Esophagus muscularis mucosa (tissue), 3 donors: ENCODE measurements at regions not wholly inside any gene's neighbourhood (a gene's known extent, or its start where the extent isn't known, plus 50 kb on each side); places are given as distances from the start of the nearest gene placed in this dataset.

ENCODE experiments used
- POLR2A ChIP-seq: fragments of 450-650 bp; IDR thresholded peaks from one replicate; pipeline ENCODE4 v1.6.1; 2017; ENCODE audit warnings: antibody characterized with exemption, moderate library complexity, mild to moderate bottlenecking, low read depth
- TF ChIP-seq, protein P1 (sequence below), 3 experiments: fragments of 200-600 bp in 2 of 3; fragments of 450-650 bp in 1 of 3; sonication (generic) in 2 of 3; IDR thresholded peaks; one replicate each; pipeline ENCODE4 v1.5.1; 2017 to 2019; ENCODE audit warnings: antibody characterized with exemption in 3 of 3, mild to moderate bottlenecking in 2 of 3, moderate library complexity in 1 of 3

DNA sequence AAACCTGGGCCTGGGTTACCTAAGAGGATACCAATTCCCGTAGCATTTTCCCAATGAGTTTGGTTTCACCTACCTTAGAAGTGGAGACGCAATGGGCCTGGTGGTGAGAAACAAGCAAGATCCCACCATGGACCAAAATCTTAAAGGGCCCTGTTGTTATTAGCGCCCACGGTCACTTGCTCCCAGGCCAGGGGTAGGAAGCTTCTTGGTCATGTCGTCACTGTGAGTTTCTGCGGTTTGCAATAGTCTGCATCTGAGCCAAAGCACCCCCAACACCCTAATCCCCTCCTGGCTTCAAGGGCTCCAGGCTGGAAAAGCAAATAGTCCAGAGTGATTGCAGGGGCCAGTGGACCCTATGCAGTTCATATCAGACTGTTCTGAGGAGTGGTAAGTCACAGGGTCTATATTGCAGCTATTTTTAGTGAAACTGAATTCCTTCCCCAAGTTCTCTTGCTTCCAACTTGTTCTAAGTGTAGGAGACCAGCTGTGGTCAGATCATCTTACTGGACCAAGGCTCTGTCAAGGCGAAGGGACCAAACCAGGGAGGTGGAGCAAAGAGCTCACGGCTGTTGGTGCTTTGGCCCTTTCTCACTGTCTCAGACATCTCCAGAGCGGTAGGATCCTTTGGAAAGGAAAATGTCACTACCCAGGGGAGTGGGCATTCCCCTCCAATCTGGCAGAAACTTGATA is 307.9 kb upstream of the F9 start:
- TF ChIP-seq POLR2A = no peak
- TF ChIP-seq, protein P1, sequence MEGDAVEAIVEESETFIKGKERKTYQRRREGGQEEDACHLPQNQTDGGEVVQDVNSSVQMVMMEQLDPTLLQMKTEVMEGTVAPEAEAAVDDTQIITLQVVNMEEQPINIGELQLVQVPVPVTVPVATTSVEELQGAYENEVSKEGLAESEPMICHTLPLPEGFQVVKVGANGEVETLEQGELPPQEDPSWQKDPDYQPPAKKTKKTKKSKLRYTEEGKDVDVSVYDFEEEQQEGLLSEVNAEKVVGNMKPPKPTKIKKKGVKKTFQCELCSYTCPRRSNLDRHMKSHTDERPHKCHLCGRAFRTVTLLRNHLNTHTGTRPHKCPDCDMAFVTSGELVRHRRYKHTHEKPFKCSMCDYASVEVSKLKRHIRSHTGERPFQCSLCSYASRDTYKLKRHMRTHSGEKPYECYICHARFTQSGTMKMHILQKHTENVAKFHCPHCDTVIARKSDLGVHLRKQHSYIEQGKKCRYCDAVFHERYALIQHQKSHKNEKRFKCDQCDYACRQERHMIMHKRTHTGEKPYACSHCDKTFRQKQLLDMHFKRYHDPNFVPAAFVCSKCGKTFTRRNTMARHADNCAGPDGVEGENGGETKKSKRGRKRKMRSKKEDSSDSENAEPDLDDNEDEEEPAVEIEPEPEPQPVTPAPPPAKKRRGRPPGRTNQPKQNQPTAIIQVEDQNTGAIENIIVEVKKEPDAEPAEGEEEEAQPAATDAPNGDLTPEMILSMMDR (IDR thresholded peaks at IDR 0.05) = no peak
